OCI-LY7 (cell line): ENCODE measurements at regions not wholly inside any gene's neighbourhood (a gene's known extent, or its start where the extent isn't known, plus 50 kb on each side); places are given as distances from the start of the nearest gene placed in this dataset.

Experiments used
- CTCF ChIP-seq: fragments of 200-600 bp; sonication (generic); conservative IDR thresholded peaks from 2 replicates; pipeline ENCODE4 v1.5.1; 2014; ENCODE audit warnings: mild to moderate bottlenecking, antibody characterized with exemption, low read length, moderate library complexity, mixed read lengths
- EZH2phosphoT487 ChIP-seq: fragments of 200-600 bp; sonication (generic); IDR thresholded peaks from 2 replicates; pipeline ENCODE4 v1.6.1; 2018; ENCODE audit warnings: low read depth, borderline replicate concordance, mild to moderate bottlenecking, mixed run types, antibody characterized with exemption, low read length, moderate library complexity, mixed read lengths

GRCh38 chr1:185515696-185516095, 198.7 kb upstream of the IVNS1ABP start:
- TF ChIP-seq EZH2phosphoT487, result no peak
- no peak for TF ChIP-seq CTCF
